ENCODE measurements at regions not wholly inside any gene's neighbourhood (a gene's known extent, or its start where the extent isn't known, plus 50 kb on each side); places are given as distances from the start of the nearest gene placed in this dataset.
A peak's percentile ranks its signal among the peaks of the same experiment; 100 is the strongest.

DNA sequence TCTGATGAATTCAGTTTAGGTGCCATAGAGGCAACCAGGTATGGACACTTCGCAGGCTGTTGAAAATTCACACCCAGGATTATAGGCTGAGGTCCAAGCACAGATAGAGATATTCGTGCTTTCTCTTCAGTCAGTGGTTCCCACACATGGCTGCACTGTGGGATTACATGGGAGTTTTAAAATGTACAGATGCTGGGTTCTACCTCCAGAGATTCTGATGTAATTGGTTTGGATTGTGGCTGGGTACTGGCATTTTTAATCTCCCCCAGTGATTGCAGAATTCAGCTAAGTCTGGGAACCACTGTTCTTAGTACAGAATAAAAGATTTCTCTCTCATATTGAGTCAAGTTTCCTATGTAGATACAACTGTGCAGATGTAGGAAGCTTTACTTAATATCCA is 91.6 kb downstream of the FOXB1 start:
- DNase-seq, result no peak

- no peak for DNase-seq
These were observed 92.0 kb downstream of the FOXB1 start for GRCh38 chr15:60096157-60096556.

DNA sequence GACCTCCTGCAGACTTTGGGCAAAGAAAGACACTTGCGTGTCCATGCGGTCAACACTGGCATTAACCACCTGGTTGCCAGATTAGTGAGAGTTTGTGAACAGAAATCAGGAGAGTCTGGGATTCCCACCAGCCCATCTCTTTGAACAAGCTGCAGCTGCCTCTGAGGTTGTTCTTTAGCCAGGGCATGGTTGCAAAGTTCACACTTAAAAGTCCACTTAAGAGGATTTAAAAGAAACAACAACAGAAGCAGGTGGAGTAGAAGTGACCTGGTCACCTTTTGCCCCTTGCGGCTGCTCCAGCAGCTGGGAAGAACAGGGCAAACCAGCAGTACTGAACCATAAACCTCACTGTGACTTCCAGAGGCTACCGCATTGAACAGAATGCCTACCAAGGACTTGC is 97.3 kb downstream of the FOXB1 start:
- DNase-seq, result no peak

- no peak for DNase-seq
These were observed 98.6 kb downstream of the FOXB1 start for GRCh38 chr15:60102748-60103147.

DNA sequence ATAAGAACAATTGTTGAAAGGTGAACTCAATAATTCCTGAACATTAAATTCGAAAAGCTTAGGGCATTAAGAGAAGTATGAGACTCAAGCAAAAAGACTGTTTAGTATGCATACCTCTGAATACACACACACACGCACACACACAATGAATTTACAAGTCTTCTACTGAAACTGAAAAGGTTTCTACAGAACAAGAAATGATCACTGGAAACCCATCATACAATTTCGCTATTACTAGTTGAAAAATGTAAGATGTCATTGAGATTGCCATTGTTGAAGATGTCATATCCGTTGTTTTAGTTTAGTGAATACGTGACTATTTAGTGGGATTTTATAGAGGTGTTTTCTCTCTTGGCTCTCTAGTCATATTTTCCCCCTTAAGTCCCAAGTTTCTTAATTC is 106.8 kb downstream of the FOXB1 start:
- DNase-seq, result no peak

- no peak for DNase-seq
These were observed 111.7 kb downstream of the FOXB1 start for GRCh38 chr15:60115579-60116380.

GRCh38 chr15:60116456-60117089 is 112.5 kb downstream of the FOXB1 start:
- DNase-seq, result no peak

DNA sequence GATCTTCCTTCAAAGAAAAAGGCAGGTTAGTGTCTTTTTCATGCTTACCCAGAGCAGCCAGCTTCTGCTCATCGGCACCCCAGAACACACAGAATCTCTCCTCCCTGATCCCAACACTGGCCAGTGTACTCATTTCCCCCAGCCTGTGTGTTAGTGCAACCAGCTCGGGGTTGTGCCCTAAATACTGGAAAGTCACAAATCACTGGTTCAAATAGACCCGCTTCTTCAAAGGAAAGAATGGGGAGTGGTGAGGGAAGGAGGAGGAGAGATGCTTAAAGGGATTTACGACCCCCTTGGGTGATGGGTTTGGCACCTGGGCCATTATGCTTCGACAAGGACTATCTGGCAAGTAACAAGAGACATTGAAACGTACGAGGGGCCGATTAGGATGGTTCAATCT is 114.0 kb downstream of the FOXB1 start:
- DNase-seq, result no peak

DNA sequence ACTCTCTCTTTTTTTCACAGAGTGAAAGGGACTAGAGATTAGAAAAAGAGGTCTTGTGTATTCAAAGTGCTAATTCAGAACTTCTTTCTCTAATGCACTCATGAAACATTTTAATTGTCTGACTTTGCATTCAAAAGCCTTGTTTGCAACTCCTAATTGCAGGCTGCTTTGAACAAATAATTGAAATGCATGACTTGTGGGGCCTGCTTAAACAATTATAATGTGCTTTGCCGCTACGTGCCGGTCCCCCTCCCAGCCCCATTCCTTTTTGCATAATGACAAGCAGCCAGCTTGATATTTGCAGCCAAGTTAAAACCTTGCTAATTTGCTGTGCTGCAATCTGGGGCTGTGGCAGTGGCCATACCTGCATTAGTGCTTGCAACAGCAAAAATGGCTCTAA is 114.5 kb downstream of the FOXB1 start:
- no peak for DNase-seq

DNA sequence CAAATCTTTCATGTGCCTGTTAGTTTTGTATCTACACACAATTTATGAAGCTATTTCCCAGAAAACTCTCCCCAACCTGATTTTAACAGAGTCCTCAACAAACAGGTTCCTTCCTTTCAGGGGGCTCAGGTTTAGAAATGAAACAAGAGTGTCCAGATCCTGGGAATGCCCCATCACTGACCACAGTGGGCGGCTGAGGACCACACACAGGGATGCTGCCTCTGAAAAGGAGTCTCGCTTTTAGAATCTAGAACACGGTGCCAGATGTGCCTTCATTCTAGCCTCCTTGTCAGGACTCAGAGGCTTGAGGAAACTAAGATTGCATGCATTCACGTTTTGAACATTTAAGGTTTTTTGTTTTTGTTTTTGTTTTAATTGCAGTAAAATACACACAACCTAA is 115.0 kb downstream of the FOXB1 start:
- no peak for DNase-seq

GRCh38 chr15:60120100-60120499 is 116.0 kb downstream of the FOXB1 start:
- DNase-seq, result no peak

- no peak for DNase-seq
These were observed 117.7 kb downstream of the FOXB1 start for GRCh38 chr15:60121845-60122244.

GRCh38 chr15:60122691-60123090 is 118.6 kb downstream of the FOXB1 start:
- no peak for DNase-seq

DNA sequence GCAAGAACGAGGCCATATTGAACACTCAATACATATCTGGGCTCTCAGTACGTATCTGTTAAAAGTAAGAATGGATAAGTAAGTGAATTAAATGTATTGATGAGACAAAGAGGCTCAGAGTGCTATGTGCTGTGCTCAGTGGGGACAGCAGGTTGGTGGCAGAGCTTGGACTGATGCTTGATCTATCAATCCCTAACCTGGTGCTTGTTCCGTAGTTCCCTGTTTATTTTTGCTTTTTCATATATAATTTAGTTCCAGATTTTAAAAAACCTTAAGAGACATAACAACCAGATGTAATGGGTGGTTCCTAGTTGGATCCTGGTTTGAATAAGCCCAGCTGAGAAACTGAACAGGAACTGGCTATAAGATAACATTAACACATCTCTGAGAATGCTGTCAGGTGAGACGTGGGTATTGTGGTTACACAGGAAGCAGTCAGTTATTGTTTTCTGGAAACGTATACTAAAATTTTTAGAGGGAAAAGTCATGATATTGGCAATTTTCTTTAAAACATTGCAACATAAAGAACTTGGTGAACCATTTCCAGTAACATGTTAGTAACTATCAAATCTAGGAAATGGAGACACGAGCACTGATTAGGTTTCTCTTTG is 120.5 kb downstream of the FOXB1 start:
- DNase-seq, result no peak

GRCh38 chr15:60125334-60125733 is 121.2 kb downstream of the FOXB1 start:
- no peak for DNase-seq

GRCh38 chr15:60126200-60126599 is 122.1 kb downstream of the FOXB1 start:
- no peak for DNase-seq

DNA sequence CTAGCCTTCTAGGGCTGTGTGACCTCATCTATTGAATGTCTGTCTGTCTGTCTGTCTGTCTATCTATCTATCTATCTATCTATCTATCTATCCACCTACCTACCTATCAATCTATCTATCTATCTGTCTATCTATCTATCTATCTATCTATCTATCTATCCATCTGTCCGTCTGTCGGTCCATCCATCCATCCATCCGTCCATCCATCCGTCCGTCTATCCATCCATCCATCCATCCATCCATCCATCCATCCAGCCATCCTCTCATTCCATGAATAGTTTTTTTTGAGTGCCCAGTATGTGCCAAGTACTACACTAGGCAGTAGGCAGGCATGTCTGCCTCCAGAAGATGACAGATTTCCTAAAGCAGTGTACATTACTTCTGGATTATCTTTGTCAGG is 122.5 kb downstream of the FOXB1 start:
- DNase-seq, result no peak

DNA sequence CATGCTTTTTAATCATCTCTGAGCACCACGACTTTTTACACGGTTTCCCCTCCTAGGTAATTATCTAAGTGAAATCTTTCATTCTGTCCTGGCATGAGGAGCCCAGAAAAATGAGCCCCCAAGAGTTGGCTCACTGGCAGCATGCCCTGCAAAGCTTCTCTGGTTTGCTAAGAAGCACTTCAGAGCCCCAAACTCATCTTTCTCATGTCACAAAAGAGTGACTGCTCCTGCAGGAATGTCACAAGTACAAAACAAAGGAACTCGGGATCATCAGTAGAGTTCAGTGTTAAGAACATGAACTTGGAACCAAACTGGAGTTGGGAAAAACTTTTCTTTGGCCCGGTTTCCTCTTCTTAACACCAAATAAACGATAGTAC is 123.9 kb downstream of the FOXB1 start:
- DNase-seq, result peak in 3 of 14 donors; percentile 38 to 59 (median 41)

GRCh38 chr15:60128710-60129109 is 124.6 kb downstream of the FOXB1 start:
- no peak for DNase-seq

DNA sequence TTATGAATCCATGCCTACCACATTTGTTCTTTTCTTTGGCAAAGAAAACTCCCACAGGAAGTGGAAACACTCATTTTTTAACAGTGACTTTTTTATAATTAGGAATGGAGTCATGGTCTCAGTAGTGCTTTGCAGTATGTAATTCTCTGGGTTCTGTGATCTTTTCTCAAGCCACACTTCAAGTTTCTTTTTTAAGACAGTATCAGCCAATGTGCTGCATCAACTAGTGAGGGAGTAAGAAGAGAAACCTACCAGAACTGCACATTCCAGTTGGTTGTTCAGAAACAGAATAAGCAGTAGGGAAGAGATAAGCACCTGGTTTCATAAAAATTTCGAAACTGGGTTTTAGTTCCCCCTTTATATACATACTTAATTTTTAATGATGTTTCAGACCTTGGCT is 126.3 kb downstream of the FOXB1 start:
- no peak for DNase-seq

DNA sequence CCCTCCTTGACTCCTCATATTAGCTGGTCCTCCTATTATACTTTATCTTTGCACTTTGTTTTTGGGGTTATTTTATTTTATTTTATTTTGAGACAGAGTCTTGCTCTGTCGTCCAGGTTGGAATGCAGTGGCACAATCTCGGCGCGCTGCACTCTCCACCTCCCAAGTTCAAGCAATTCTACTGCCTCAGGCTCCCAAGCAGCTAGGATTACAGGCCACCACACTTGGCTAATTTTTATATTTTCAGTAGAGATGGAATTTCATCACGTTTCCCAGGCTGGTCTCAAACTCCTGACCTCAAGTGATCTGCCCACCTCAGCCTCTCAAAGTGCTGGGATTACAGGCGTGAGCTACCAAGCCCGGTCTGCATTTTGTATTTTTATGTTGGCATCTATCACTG is 126.7 kb downstream of the FOXB1 start:
- DNase-seq, result no peak

DNA sequence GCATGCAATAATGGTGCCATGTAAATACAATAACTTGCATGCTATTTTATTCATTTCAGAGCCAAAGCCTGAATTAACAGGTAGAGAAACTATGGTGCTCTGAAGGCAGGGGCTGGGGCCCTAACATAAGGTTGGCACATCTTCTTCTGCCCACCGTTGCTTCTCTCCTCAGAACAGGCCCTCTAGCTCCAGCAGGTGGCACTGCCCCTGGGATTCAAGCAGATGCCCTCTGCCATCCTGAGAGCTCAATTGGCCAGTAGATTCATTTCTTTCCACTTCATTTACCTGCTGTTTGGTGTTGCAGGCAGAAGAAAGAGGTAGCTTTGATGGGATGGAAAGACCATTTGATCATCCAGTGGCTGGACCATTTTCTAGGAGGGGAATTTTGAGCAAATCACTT is 130.5 kb downstream of the FOXB1 start:
- no peak for DNase-seq

GRCh38 chr15:60135961-60136360 is 131.8 kb downstream of the FOXB1 start:
- peak in 9 of 14 donors; percentile 15 to 42 (median 30) for DNase-seq

Data from C1 segment of cervical spinal cord (tissue), 14 donors.